ENCODE measurements at regions not wholly inside any gene's neighbourhood (a gene's known extent, or its start where the extent isn't known, plus 50 kb on each side); places are given as distances from the start of the nearest gene placed in this dataset.

- peaks cover 0 to 4% of the 10 kb centered on the region in 2 donors for H3K27me3 ChIP-seq
- no peaks in the 10 kb centered on the region for H3K9me3 ChIP-seq
- no peaks in the 10 kb centered on the region for H3K36me3 ChIP-seq
- no peak overlapping the region for H3K4me3 ChIP-seq
- DNase-seq = no peak
- no peaks in the 10 kb centered on the region for H3K4me1 ChIP-seq
- no peak for TF ChIP-seq CTCF (IDR thresholded peaks at IDR 0.05)
- intact Hi-C loops (cut with DNase I; ENCODE audit: low total_unique reads) = no loop called here
- no peak overlapping the region for H3K27ac ChIP-seq
These were observed 258.7 kb downstream of the TLE3 start for GRCh38 chr15:69838994-69839393.

GRCh38 chr15:69841113-69841828 is 256.4 kb downstream of the TLE3 start:
- Histone ChIP-seq H3K27ac (no peak overlapping the region), H3K4me3 (no peak overlapping the region), H3K4me1 (no peaks in the 10 kb centered on the region), H3K27me3 (peaks cover 0 to 6% of the 10 kb centered on the region in 2 donors), H3K36me3 (no peaks in the 10 kb centered on the region), H3K9me3 (no peaks in the 10 kb centered on the region)
- no peak for DNase-seq
- intact Hi-C loops (cut with DNase I; ENCODE audit: low total_unique reads) = no loop called here
- TF ChIP-seq CTCF (IDR thresholded peaks at IDR 0.05) = no peak

GRCh38 chr15:69842851-69843250 is 254.9 kb downstream of the TLE3 start:
- Histone ChIP-seq H3K9me3 (peaks cover 0 to 3% (median 0%) of the 10 kb centered on the region in 3 donors), H3K27me3 (peaks cover 0 to 6% of the 10 kb centered on the region in 2 donors), H3K36me3 (no peaks in the 10 kb centered on the region), H3K27ac (no peak overlapping the region), H3K4me1 (no peaks in the 10 kb centered on the region), H3K4me3 (no peak overlapping the region)
- TF ChIP-seq CTCF (IDR thresholded peaks at IDR 0.05) = no peak
- no peak for DNase-seq
- intact Hi-C loops (cut with DNase I; ENCODE audit: low total_unique reads) = no loop called here

GRCh38 chr15:69843276-69843899 is 254.3 kb downstream of the TLE3 start:
- no peak for DNase-seq
- no peak for TF ChIP-seq CTCF (IDR thresholded peaks at IDR 0.05)
- Histone ChIP-seq H3K27ac (no peak overlapping the region), H3K4me3 (no peak overlapping the region), H3K27me3 (peaks cover 0 to 6% of the 10 kb centered on the region in 2 donors), H3K36me3 (no peaks in the 10 kb centered on the region), H3K9me3 (peaks cover 0 to 3% (median 0%) of the 10 kb centered on the region in 3 donors), H3K4me1 (no peaks in the 10 kb centered on the region)
- intact Hi-C loops (cut with DNase I; ENCODE audit: low total_unique reads) = no loop called here

GRCh38 chr15:69843900-69844304 is 253.8 kb downstream of the TLE3 start:
- Histone ChIP-seq H3K4me3 (no peak overlapping the region), H3K27ac (no peak overlapping the region), H3K27me3 (peaks cover 0 to 6% of the 10 kb centered on the region in 2 donors), H3K9me3 (peaks cover 0 to 3% (median 0%) of the 10 kb centered on the region in 3 donors), H3K36me3 (no peaks in the 10 kb centered on the region), H3K4me1 (no peaks in the 10 kb centered on the region)
- intact Hi-C loops (cut with DNase I; ENCODE audit: low total_unique reads) = no loop called here
- no peak for TF ChIP-seq CTCF (IDR thresholded peaks at IDR 0.05)
- no peak for DNase-seq
